ENCODE measurements at regions not wholly inside any gene's neighbourhood (a gene's known extent, or its start where the extent isn't known, plus 50 kb on each side); places are given as distances from the start of the nearest gene placed in this dataset.
A peak's percentile ranks its signal among the peaks of the same experiment; 100 is the strongest.

- TF ChIP-seq, protein P1, sequence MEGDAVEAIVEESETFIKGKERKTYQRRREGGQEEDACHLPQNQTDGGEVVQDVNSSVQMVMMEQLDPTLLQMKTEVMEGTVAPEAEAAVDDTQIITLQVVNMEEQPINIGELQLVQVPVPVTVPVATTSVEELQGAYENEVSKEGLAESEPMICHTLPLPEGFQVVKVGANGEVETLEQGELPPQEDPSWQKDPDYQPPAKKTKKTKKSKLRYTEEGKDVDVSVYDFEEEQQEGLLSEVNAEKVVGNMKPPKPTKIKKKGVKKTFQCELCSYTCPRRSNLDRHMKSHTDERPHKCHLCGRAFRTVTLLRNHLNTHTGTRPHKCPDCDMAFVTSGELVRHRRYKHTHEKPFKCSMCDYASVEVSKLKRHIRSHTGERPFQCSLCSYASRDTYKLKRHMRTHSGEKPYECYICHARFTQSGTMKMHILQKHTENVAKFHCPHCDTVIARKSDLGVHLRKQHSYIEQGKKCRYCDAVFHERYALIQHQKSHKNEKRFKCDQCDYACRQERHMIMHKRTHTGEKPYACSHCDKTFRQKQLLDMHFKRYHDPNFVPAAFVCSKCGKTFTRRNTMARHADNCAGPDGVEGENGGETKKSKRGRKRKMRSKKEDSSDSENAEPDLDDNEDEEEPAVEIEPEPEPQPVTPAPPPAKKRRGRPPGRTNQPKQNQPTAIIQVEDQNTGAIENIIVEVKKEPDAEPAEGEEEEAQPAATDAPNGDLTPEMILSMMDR (IDR thresholded peaks at IDR 0.05), result no peak
- Histone ChIP-seq H3K27ac (no peak overlapping the region), H3K9ac (no peak overlapping the region)
These were observed 363.6 kb upstream of the NFE2L3 start for GRCh38 chr7:25788371-25788770.

DNA sequence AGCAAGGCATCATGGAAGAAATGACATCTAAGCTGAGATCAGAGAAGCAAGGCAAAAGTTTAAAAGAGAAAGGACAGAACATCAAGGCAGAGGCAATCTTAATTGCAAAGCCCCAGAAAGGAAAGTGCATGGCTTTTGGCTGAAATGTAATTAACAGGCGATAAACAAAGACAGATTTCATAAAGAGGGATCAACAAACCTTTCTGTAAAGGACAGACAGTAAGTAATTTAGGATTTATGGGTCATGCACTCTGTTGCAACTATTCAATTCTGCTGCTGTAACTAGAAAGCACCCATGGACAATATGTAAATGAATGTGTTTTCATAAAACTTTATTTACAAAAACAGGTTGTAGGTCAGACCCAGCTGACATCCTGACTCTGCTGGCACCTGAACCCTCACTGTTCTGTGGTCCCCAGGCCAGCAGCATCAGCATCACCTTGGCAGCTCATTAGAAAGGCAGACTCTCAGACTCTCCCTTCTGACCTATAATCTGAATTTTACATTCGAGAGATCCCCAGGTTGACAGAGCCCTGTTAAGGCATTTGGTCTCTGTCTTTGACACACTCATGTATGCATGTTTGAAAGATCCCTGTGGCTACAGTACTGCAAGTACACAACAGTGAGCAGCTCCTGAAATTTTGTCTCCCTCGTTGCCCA, 362.9 kb upstream of the NFE2L3 start:
- no peak overlapping the region for H3K27ac ChIP-seq
- peaks cover 4% of the 10 kb centered on the region for H3K4me1 ChIP-seq
- H3K79me2 ChIP-seq, result no peaks in the 10 kb centered on the region
- no peak overlapping the region for H3K9ac ChIP-seq
- no peaks in the 10 kb centered on the region for H3K27me3 ChIP-seq (ENCODE audit: control insufficient read depth, insufficient read depth, low read length)
- no peaks in the 10 kb centered on the region for H3K36me3 ChIP-seq (ENCODE audit: control insufficient read depth, insufficient read depth, low read length)
- TF ChIP-seq, protein P1 (IDR thresholded peaks at IDR 0.05), result no peak
- H3K4me2 ChIP-seq (ENCODE audit: low read length), result no peak overlapping the region
- H2AFZ ChIP-seq, result no peak overlapping the region
- no peaks in the 10 kb centered on the region for H3K9me3 ChIP-seq (ENCODE audit: control insufficient read depth, low read length)
- H3K4me3 ChIP-seq (ENCODE audit: low read depth, low read length), result no peak overlapping the region

More at GRCh38 chr7:25788371-25788770, 363.6 kb upstream of the NFE2L3 start:
- Histone ChIP-seq H3K4me3 (ENCODE audit: low read depth, low read length) (no peak overlapping the region), H3K9me3 (ENCODE audit: control insufficient read depth, low read length) (no peaks in the 10 kb centered on the region), H3K4me2 (ENCODE audit: low read length) (no peak overlapping the region), H2AFZ (no peak overlapping the region), H3K36me3 (ENCODE audit: control insufficient read depth, insufficient read depth, low read length) (no peaks in the 10 kb centered on the region), H3K4me1 (peaks cover 4% of the 10 kb centered on the region), H3K79me2 (no peaks in the 10 kb centered on the region), H3K27me3 (ENCODE audit: control insufficient read depth, insufficient read depth, low read length) (no peaks in the 10 kb centered on the region)

GRCh38 chr7:25789701-25790640, 362.0 kb upstream of the NFE2L3 start:
- H3K27ac ChIP-seq, result peak overlapping the region; percentile 25

DNA sequence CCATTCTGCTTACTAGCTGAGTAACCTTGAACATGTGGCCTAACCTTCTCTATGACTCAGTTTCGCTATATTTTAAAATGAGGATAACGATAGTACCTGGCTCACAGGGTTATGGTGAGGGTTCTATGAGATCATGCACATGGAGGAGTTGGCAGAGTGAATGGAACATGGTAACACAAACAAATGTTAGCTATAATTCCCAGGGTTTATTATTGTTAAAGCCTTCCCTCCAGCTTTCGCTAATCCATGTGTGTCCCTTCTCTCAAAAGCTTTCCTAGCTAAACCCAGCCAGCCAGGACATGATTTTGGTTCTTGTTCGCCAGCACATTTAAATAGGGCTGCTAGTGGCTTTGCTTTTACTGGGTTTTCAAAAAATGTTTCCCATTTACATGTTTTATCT, 361.0 kb upstream of the NFE2L3 start:
- Histone ChIP-seq H2AFZ (no peak overlapping the region), H3K4me1 (peaks cover 8% of the 10 kb centered on the region), H3K79me2 (no peaks in the 10 kb centered on the region), H3K4me2 (ENCODE audit: low read length) (no peak overlapping the region), H3K36me3 (ENCODE audit: control insufficient read depth, insufficient read depth, low read length) (no peaks in the 10 kb centered on the region), H3K4me3 (ENCODE audit: low read depth, low read length) (no peak overlapping the region), H3K9ac (no peak overlapping the region), H3K9me3 (ENCODE audit: control insufficient read depth, low read length) (no peaks in the 10 kb centered on the region), H3K27me3 (ENCODE audit: control insufficient read depth, insufficient read depth, low read length) (no peaks in the 10 kb centered on the region), H3K27ac (no peak overlapping the region)
- TF ChIP-seq, protein P1 (IDR thresholded peaks at IDR 0.05), result no peak

More at GRCh38 chr7:25789701-25790640, 362.0 kb upstream of the NFE2L3 start:
- H3K4me1 ChIP-seq, result peaks cover 7% of the 10 kb centered on the region
- no peaks in the 10 kb centered on the region for H3K79me2 ChIP-seq
- H3K9me3 ChIP-seq (ENCODE audit: control insufficient read depth, low read length), result no peaks in the 10 kb centered on the region
- H3K4me2 ChIP-seq (ENCODE audit: low read length), result no peak overlapping the region
- H3K36me3 ChIP-seq (ENCODE audit: control insufficient read depth, insufficient read depth, low read length), result no peaks in the 10 kb centered on the region
- H2AFZ ChIP-seq, result peak overlapping the region; percentile 44
- no peak overlapping the region for H3K9ac ChIP-seq
- no peak overlapping the region for H3K4me3 ChIP-seq (ENCODE audit: low read depth, low read length)
- H3K27me3 ChIP-seq (ENCODE audit: control insufficient read depth, insufficient read depth, low read length), result no peaks in the 10 kb centered on the region
- TF ChIP-seq, protein P1 (IDR thresholded peaks at IDR 0.05), result no peak
